ENCODE measurements at regions not wholly inside any gene's neighbourhood (a gene's known extent, or its start where the extent isn't known, plus 50 kb on each side); places are given as distances from the start of the nearest gene placed in this dataset.

GRCh38 chr1:99180915-99181314, 83.4 kb upstream of the PLPPR4 start:
- H3K4me3 ChIP-seq: no peak overlapping the region
- H3K27ac ChIP-seq (ENCODE audit: control insufficient read depth, insufficient read depth): no peak overlapping the region
- no peaks in the 10 kb centered on the region for H4K20me1 ChIP-seq (ENCODE audit: control insufficient read depth, insufficient read depth)
- no peak overlapping the region for H3K9ac ChIP-seq (ENCODE audit: control insufficient read depth, insufficient read depth, low read length)
- H3K27me3 ChIP-seq (replicated peaks in 1 of 2; ENCODE audit: control insufficient read depth in 2 of 2, insufficient read depth in 2 of 2, low read length in 1 of 2): no peaks in the 10 kb centered on the region
- ATAC-seq: no peak
- POLR2A ChIA-PET: no interaction called here
- TF ChIP-seq HDAC2 (IDR thresholded peaks at IDR 0.05) (no peak), ZNF384 (IDR thresholded peaks at IDR 0.05; ENCODE audit: borderline replicate concordance, low read depth, low read length) (no peak), NFXL1 (IDR thresholded peaks at IDR 0.05; ENCODE audit: borderline replicate concordance) (no peak), JUNB (IDR thresholded peaks at IDR 0.05) (no peak)
- no peaks in the 10 kb centered on the region for H3K9me3 ChIP-seq (replicated peaks; ENCODE audit: control insufficient read depth, insufficient read depth, low read length)
- no peaks in the 10 kb centered on the region for H3K36me3 ChIP-seq (ENCODE audit: control insufficient read depth in 2 of 2, insufficient read depth in 2 of 2, low read length in 1 of 2)
- DNase-seq (ENCODE audit: low read depth, low spot score): no peak
- no peaks in the 10 kb centered on the region for H3K4me1 ChIP-seq (ENCODE audit: control insufficient read depth, insufficient read depth, low read length)
- no TSS peak for BruUV-seq (replicated peaks)
- no peak overlapping the region for H2AFZ ChIP-seq (ENCODE audit: control insufficient read depth, low read depth, low read length)
- H3K79me2 ChIP-seq (ENCODE audit: control insufficient read depth, insufficient read depth, low read length): no peaks in the 10 kb centered on the region
- intact Hi-C loops (cut with micrococcal nuclease; ENCODE audit: unreplicated experiment) (loop anchor here (1.0 kb wide), 3 partner anchors 300 to 526 kb away; no protein-coding TSS in a partner anchor), in situ Hi-C loops (cut with MboI) (loop anchor here (10.0 to 25.0 kb wide), 2 partner anchors 524 to 1681 kb away; no protein-coding TSS in a partner anchor)
- WGBS (ENCODE audit: insufficient coverage, insufficient replicate concordance, low lambda C conversion rate, missing lambda C conversion rate): 87% methylated on average over 2 of the region's 2 CpGs
- no peak for FAIRE-seq
- SMC1A ChIA-PET (ENCODE audit: uncharacterized antibody, unreplicated experiment): interaction anchor here (0.7 to 1.6 kb wide), 8 partner anchors 9 to 525 kb away, joined by 3 to 23 read pairs (median 4); no protein-coding TSS in a partner anchor
- RAD21 ChIA-PET (ENCODE audit: unreplicated experiment): interaction anchor here (0.8 to 3.8 kb wide), 5 partner anchors 300 to 526 kb away, joined by 3 to 33 read pairs (median 4); no protein-coding TSS in a partner anchor
- CTCF ChIA-PET: interaction anchor here (0.7 to 5.3 kb wide), 17 partner anchors 10 to 1688 kb away, joined by 3 to 66 read pairs (median 4); no protein-coding TSS in a partner anchor
- no peak overlapping the region for H3K4me2 ChIP-seq (ENCODE audit: control insufficient read depth, insufficient read depth)

- H4K20me1 ChIP-seq (ENCODE audit: control insufficient read depth, insufficient read depth): no peaks in the 10 kb centered on the region
- WGBS (ENCODE audit: insufficient coverage, insufficient replicate concordance, low lambda C conversion rate, missing lambda C conversion rate): 50% methylated on average over 2 of the region's 2 CpGs
- TF ChIP-seq BCL11A (IDR thresholded peaks at IDR 0.05; ENCODE audit: low read depth, low read length): no peak
- TF ChIP-seq NRF1 (conservative IDR thresholded peaks at IDR 0.05; ENCODE audit: low read depth, low read length): no peak
- no peak for TF ChIP-seq SP1 (IDR thresholded peaks at IDR 0.05; ENCODE audit: low read depth, low read length)
- no peak for TF ChIP-seq ATF2 (IDR thresholded peaks at IDR 0.05; ENCODE audit: low read length)
- no peak for TF ChIP-seq RUNX3 (IDR thresholded peaks at IDR 0.05; ENCODE audit: low read length)
- TF ChIP-seq ZNF207 (IDR thresholded peaks at IDR 0.05; ENCODE audit: borderline replicate concordance): no peak
- TF ChIP-seq PAX5 (IDR thresholded peaks at IDR 0.05; ENCODE audit: borderline replicate concordance, low read depth, low read length): no peak
- TF ChIP-seq NBN (IDR thresholded peaks at IDR 0.05): no peak
- no peak for TF ChIP-seq SIX5 (IDR thresholded peaks at IDR 0.05; ENCODE audit: low read depth, low read length, severe bottlenecking)
- DNase-seq (ENCODE audit: low read depth, low spot score) (no peak), FAIRE-seq (no peak), ATAC-seq (no peak)
- no peaks in the 10 kb centered on the region for H3K27me3 ChIP-seq (replicated peaks in 1 of 2; ENCODE audit: control insufficient read depth in 2 of 2, insufficient read depth in 2 of 2, low read length in 1 of 2)
- H3K36me3 ChIP-seq (ENCODE audit: control insufficient read depth in 2 of 2, insufficient read depth in 2 of 2, low read length in 1 of 2): no peaks in the 10 kb centered on the region
- BruUV-seq (replicated peaks): no TSS peak
- ChIA-PET SMC1A (ENCODE audit: uncharacterized antibody, unreplicated experiment) (interaction anchor here (0.7 to 2.2 kb wide), 5 partner anchors 284 to 784 kb away, joined by 3 to 19 read pairs (median 3); no protein-coding TSS in a partner anchor), CTCF (interaction anchor here (0.6 to 5.3 kb wide), 7 partner anchors 21 to 1687 kb away, joined by 3 to 66 read pairs (median 4); no protein-coding TSS in a partner anchor), RAD21 (ENCODE audit: unreplicated experiment) (interaction anchor here (3.8 kb wide), 1 partner anchor 299 kb away, joined by 33 read pairs; no protein-coding TSS in a partner anchor), POLR2A (no interaction called here)
- in situ Hi-C loops (cut with MboI): loop anchor here (10.0 to 25.0 kb wide), 2 partner anchors 523 to 1680 kb away; no protein-coding TSS in a partner anchor
- H3K79me2 ChIP-seq (ENCODE audit: control insufficient read depth, insufficient read depth, low read length): no peaks in the 10 kb centered on the region
- no peaks in the 10 kb centered on the region for H3K9me3 ChIP-seq (replicated peaks; ENCODE audit: control insufficient read depth, insufficient read depth, low read length)
- H3K4me2 ChIP-seq (ENCODE audit: control insufficient read depth, insufficient read depth): no peak overlapping the region
- no peak overlapping the region for H3K4me3 ChIP-seq
- H2AFZ ChIP-seq (ENCODE audit: control insufficient read depth, low read depth, low read length): no peak overlapping the region; the same call in 1 of the 2 replicates
- no peak overlapping the region for H3K27ac ChIP-seq (ENCODE audit: control insufficient read depth, insufficient read depth)
- H3K4me1 ChIP-seq (ENCODE audit: control insufficient read depth, insufficient read depth, low read length): no peaks in the 10 kb centered on the region
- no peak overlapping the region for H3K9ac ChIP-seq (ENCODE audit: control insufficient read depth, insufficient read depth, low read length)
- intact Hi-C loops (cut with micrococcal nuclease; ENCODE audit: unreplicated experiment): no loop called here
Measured at GRCh38 chr1:99181892-99182291, 82.4 kb upstream of the PLPPR4 start.

All from GM12878 (cell line).